D721Med (cell line): ENCODE measurements at regions not wholly inside any gene's neighbourhood (a gene's known extent, or its start where the extent isn't known, plus 50 kb on each side); places are given as distances from the start of the nearest gene placed in this dataset.
"Not testable (repeated sequence)": the region's sequence is repeated elsewhere in the genome, so short reads cannot be mapped to it uniquely, and the experiment has no call there.

ENCODE experiments used
- DNase-seq: peaks from one replicate; pipeline ENCODE4 v3.0.0; 2011; ENCODE audit warnings: low spot score; ENCODE audit not compliant: insufficient read length
- FAIRE-seq: peaks from 2 replicates; lab custom pipeline; 2011; peaks lifted over from hg19 to GRCh38; lab: Jason Lieb, UNC
- CTCF ChIP-seq: IDR thresholded peaks from 2 replicates; pipeline ENCODE4 v1.5.1; 2012; ENCODE audit warnings: mild to moderate bottlenecking, control low read depth; ENCODE audit not compliant: insufficient read depth; ENCODE audit errors: missing control alignments

GRCh38 chrX:74187211-74187610, 116.8 kb upstream of the ZCCHC13 start:
- TF ChIP-seq CTCF: no peak
- no peak for DNase-seq
- no peak for FAIRE-seq

GRCh38 chrX:74183047-74183446, 120.9 kb upstream of the ZCCHC13 start:
- not testable (repeated sequence) for FAIRE-seq, DNase-seq

- not testable (repeated sequence) for DNase-seq, FAIRE-seq
These were observed 122.0 kb upstream of the ZCCHC13 start for GRCh38 chrX:74181976-74182375.

GRCh38 chrX:74180716-74181115, 123.3 kb upstream of the ZCCHC13 start:
- FAIRE-seq: no peak
- no peak for TF ChIP-seq CTCF
- no peak for DNase-seq

GRCh38 chrX:74179990-74180389, 124.0 kb upstream of the ZCCHC13 start:
- no peak for TF ChIP-seq CTCF
- DNase-seq (no peak), FAIRE-seq (no peak)

GRCh38 chrX:74179499-74179898, 124.5 kb upstream of the ZCCHC13 start:
- no peak for TF ChIP-seq CTCF
- no peak for FAIRE-seq

GRCh38 chrX:74179071-74179470, 124.9 kb upstream of the ZCCHC13 start:
- FAIRE-seq: no peak
- no peak for DNase-seq
- TF ChIP-seq CTCF: no peak

More at GRCh38 chrX:74179499-74179898, 124.5 kb upstream of the ZCCHC13 start:
- no peak for DNase-seq

- DNase-seq: no peak
- no peak for FAIRE-seq
- TF ChIP-seq CTCF: no peak
These were observed 125.4 kb upstream of the ZCCHC13 start for GRCh38 chrX:74178536-74178935.
